ENCODE measurements at regions not wholly inside any gene's neighbourhood (a gene's known extent, or its start where the extent isn't known, plus 50 kb on each side); places are given as distances from the start of the nearest gene placed in this dataset.

DNA sequence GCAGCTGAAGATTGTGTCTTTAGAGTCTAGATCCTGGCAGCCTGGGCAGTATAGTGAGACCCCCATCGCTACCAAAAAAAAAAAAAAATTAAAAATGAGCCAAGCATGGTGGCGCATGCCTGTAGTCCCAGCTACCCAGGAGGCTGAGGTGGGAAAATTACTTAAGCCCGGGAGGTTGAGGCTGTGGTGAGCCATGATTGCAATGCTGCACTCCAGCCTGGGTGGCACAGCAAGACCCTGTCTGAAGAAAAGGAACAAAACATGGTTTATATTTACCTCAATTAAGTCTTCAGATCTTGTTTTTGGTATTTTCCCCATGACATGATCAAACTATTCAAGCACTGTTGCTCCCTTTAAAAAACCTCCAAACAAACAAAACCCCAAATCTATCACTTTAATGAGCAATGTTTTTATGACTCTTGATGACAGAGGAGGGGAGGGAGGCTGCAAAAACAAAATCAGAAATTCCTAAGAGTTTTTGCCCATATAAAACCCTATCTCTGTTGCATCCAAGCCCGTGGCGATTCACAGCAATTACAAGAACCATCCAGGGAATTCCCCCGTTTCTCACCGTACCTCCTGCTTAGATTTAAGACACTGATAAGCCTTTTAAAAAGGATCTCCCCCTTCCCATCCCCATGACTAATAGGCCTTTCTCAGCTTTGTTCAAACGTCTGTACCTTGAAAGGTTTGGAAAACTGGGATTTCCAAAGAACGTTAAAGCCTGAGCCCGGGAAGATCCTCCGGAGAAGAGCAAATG is 259.9 kb downstream of the BMP7 start:
- Histone ChIP-seq H2AFZ (ENCODE audit: control insufficient read depth, low read depth, low read length) (no peak overlapping the region), H3K36me3 (ENCODE audit: control insufficient read depth in 2 of 2, insufficient read depth in 2 of 2, low read length in 1 of 2) (no peaks in the 10 kb centered on the region), H3K27ac (ENCODE audit: control insufficient read depth, insufficient read depth) (no peak overlapping the region), H4K20me1 (ENCODE audit: control insufficient read depth, insufficient read depth) (no peaks in the 10 kb centered on the region; the same call in 1 of the 2 replicates), H3K4me3 (no peak overlapping the region), H3K9me3 (replicated peaks; ENCODE audit: control insufficient read depth, insufficient read depth, low read length) (no peaks in the 10 kb centered on the region; the same call in 2 of the 3 replicates), H3K4me1 (ENCODE audit: control insufficient read depth, insufficient read depth, low read length) (no peaks in the 10 kb centered on the region), H3K9ac (ENCODE audit: control insufficient read depth, insufficient read depth, low read length) (no peak overlapping the region), H3K79me2 (ENCODE audit: control insufficient read depth, insufficient read depth, low read length) (no peaks in the 10 kb centered on the region), H3K4me2 (ENCODE audit: control insufficient read depth, insufficient read depth) (no peak overlapping the region; the same call in 1 of the 2 replicates), H3K27me3 (replicated peaks in 1 of 2; ENCODE audit: control insufficient read depth in 2 of 2, insufficient read depth in 2 of 2, low read length in 1 of 2) (no peaks in the 10 kb centered on the region)
- RAD21 ChIA-PET (ENCODE audit: unreplicated experiment), result no interaction called here
- FAIRE-seq, result no peak
- TF ChIP-seq SMARCA5 (IDR thresholded peaks at IDR 0.05) (no peak), SMC3 (IDR thresholded peaks at IDR 0.05; ENCODE audit: borderline replicate concordance, low read length) (no peak), RCOR1 (conservative IDR thresholded peaks at IDR 0.05; ENCODE audit: low read depth, low read length) (no peak), BHLHE40 (IDR thresholded peaks at IDR 0.05; ENCODE audit: borderline replicate concordance in 1 of 2, low read depth in 2 of 2, low read length in 1 of 2) (no peak), NFYB (IDR thresholded peaks at IDR 0.05; ENCODE audit: insufficient read depth, low read depth, low read length) (no peak), KLF5 (IDR thresholded peaks at IDR 0.05; ENCODE audit: partially characterized antibody) (no peak)
- BruUV-seq (replicated peaks), result no TSS peak
- intact Hi-C loops (cut with micrococcal nuclease; ENCODE audit: unreplicated experiment) (no loop called here), in situ Hi-C loops (cut with MboI) (no loop called here)
- POLR2A ChIA-PET, result no interaction called here
- SMC1A ChIA-PET (ENCODE audit: uncharacterized antibody, unreplicated experiment), result no interaction called here
- WGBS (ENCODE audit: insufficient coverage, insufficient replicate concordance, low lambda C conversion rate, missing lambda C conversion rate), result 16% methylated on average over 11 of the region's 11 CpGs
- ATAC-seq, result peak; percentile 46
- DNase-seq (ENCODE audit: low read depth, low spot score), result peak; percentile 17
- CTCF ChIA-PET, result interaction anchor here (0.6 to 1.3 kb wide), 2 partner anchors 43 to 340 kb away, joined by 3 read pairs; no protein-coding TSS in a partner anchor

DNA sequence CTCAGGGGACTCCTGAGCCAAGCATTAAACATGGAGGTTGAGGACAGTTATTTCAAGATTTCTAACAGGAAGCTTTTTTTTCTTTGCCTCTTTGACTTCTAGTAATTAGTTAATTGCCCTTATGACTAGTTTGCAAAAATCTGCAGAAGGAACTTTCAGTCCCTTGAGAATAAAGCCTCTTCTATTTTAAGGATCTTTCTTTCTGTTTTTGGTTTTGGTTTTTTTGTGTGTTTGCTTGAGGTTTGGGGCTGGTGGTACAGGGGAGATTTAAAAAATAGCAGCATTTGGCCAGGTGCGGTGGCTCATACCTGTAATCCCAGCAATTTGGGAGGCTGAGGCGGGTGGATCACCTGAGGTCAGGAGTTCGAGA is 259.3 kb downstream of the BMP7 start:
- Histone ChIP-seq H3K9ac (ENCODE audit: control insufficient read depth, insufficient read depth, low read length) (no peak overlapping the region), H4K20me1 (ENCODE audit: control insufficient read depth, insufficient read depth) (no peaks in the 10 kb centered on the region; the same call in 1 of the 2 replicates), H3K9me3 (replicated peaks; ENCODE audit: control insufficient read depth, insufficient read depth, low read length) (no peaks in the 10 kb centered on the region; the same call in 2 of the 3 replicates), H2AFZ (ENCODE audit: control insufficient read depth, low read depth, low read length) (no peak overlapping the region), H3K36me3 (ENCODE audit: control insufficient read depth in 2 of 2, insufficient read depth in 2 of 2, low read length in 1 of 2) (no peaks in the 10 kb centered on the region), H3K4me1 (ENCODE audit: control insufficient read depth, insufficient read depth, low read length) (no peaks in the 10 kb centered on the region), H3K27ac (ENCODE audit: control insufficient read depth, insufficient read depth) (no peak overlapping the region), H3K27me3 (replicated peaks in 1 of 2; ENCODE audit: control insufficient read depth in 2 of 2, insufficient read depth in 2 of 2, low read length in 1 of 2) (no peaks in the 10 kb centered on the region), H3K4me3 (no peak overlapping the region), H3K4me2 (ENCODE audit: control insufficient read depth, insufficient read depth) (no peak overlapping the region; the same call in 1 of the 2 replicates), H3K79me2 (ENCODE audit: control insufficient read depth, insufficient read depth, low read length) (no peaks in the 10 kb centered on the region)
- POLR2A ChIA-PET, result no interaction called here
- intact Hi-C loops (cut with micrococcal nuclease; ENCODE audit: unreplicated experiment) (no loop called here), in situ Hi-C loops (cut with MboI) (no loop called here)
- 2% methylated on average over 3 of the region's 3 CpGs for WGBS (ENCODE audit: insufficient coverage, insufficient replicate concordance, low lambda C conversion rate, missing lambda C conversion rate)
- RAD21 ChIA-PET (ENCODE audit: unreplicated experiment), result no interaction called here
- peak; percentile 40 for DNase-seq (ENCODE audit: low read depth, low spot score)
- CTCF ChIA-PET, result interaction anchor here (0.6 to 1.3 kb wide), 2 partner anchors 42 to 339 kb away, joined by 3 read pairs; no protein-coding TSS in a partner anchor
- no peak for FAIRE-seq
- BruUV-seq (replicated peaks), result no TSS peak
- ATAC-seq, result peak; percentile 61
- SMC1A ChIA-PET (ENCODE audit: uncharacterized antibody, unreplicated experiment), result no interaction called here
- TF ChIP-seq, protein P1, sequence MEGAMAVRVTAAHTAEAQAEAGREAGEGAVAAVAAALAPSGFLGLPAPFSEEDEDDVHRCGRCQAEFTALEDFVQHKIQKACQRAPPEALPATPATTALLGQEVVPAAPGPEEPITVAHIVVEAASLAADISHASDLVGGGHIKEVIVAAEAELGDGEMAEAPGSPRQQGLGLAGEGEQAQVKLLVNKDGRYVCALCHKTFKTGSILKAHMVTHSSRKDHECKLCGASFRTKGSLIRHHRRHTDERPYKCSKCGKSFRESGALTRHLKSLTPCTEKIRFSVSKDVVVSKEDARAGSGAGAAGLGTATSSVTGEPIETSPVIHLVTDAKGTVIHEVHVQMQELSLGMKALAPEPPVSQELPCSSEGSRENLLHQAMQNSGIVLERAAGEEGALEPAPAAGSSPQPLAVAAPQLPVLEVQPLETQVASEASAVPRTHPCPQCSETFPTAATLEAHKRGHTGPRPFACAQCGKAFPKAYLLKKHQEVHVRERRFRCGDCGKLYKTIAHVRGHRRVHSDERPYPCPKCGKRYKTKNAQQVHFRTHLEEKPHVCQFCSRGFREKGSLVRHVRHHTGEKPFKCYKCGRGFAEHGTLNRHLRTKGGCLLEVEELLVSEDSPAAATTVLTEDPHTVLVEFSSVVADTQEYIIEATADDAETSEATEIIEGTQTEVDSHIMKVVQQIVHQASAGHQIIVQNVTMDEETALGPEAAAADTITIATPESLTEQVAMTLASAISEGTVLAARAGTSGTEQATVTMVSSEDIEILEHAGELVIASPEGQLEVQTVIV (IDR thresholded peaks at IDR 0.05; ENCODE audit: borderline replicate concordance, partially characterized antibody), result no peak
- TF ChIP-seq, protein P2, sequence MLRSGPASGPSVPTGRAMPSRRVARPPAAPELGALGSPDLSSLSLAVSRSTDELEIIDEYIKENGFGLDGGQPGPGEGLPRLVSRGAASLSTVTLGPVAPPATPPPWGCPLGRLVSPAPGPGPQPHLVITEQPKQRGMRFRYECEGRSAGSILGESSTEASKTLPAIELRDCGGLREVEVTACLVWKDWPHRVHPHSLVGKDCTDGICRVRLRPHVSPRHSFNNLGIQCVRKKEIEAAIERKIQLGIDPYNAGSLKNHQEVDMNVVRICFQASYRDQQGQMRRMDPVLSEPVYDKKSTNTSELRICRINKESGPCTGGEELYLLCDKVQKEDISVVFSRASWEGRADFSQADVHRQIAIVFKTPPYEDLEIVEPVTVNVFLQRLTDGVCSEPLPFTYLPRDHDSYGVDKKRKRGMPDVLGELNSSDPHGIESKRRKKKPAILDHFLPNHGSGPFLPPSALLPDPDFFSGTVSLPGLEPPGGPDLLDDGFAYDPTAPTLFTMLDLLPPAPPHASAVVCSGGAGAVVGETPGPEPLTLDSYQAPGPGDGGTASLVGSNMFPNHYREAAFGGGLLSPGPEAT (IDR thresholded peaks at IDR 0.05; ENCODE audit: low read depth), result peak; percentile 60; the same call in 1 of the 2 replicates
- no peak for TF ChIP-seq JUND (IDR thresholded peaks at IDR 0.05; ENCODE audit: low read depth, low read length)
- TF ChIP-seq MTA2 (IDR thresholded peaks at IDR 0.05; ENCODE audit: low read depth), result peak; percentile 87
- TF ChIP-seq ESRRA (IDR thresholded peaks at IDR 0.05; ENCODE audit: low read length), result no peak
- no peak for TF ChIP-seq CREM (IDR thresholded peaks at IDR 0.05; ENCODE audit: low read depth)
- 0 out of 2 replicates have a peak, but pooled peaks have one; percentile 23 for TF ChIP-seq NBN (IDR thresholded peaks at IDR 0.05)
